Left lobe of liver (tissue), 2 donors: ENCODE measurements at regions not wholly inside any gene's neighbourhood (a gene's known extent, or its start where the extent isn't known, plus 50 kb on each side); places are given as distances from the start of the nearest gene placed in this dataset.

Experiments
- ATAC-seq: fragments of 200-7000 bp; cut with Tn5 transposase; one replicate; pipeline ENCODE4 v1.9.1; 2020; ENCODE audit warnings: mild to moderate bottlenecking, moderate library complexity
- DNase-seq: peaks from one replicate; pipeline ENCODE4 v3.0.0-alpha.2; 2020; ENCODE audit warnings: low spot score
- donor health status: DM: no; HTN: no; CAD: no; lungs with moderate emphysema.
- donor health status: DM: no; HTN: yes; CAD: no.

- ATAC-seq (no peak), DNase-seq (no peak)
Measured at GRCh38 chr13:44117816-44118215, 238.1 kb downstream of the LACC1 start.

- ATAC-seq = no peak
Measured at GRCh38 chr13:44118881-44119280, 239.2 kb downstream of the LACC1 start.

GRCh38 chr13:44120043-44120442 is 240.3 kb downstream of the LACC1 start:
- DNase-seq (no peak), ATAC-seq (no peak)

More at GRCh38 chr13:44118881-44119280, 239.2 kb downstream of the LACC1 start:
- no peak for DNase-seq

- no peak for ATAC-seq
- DNase-seq = no peak
Measured at GRCh38 chr13:44120849-44121755, 241.4 kb downstream of the LACC1 start.

GRCh38 chr13:44124352-44124751 is 244.6 kb downstream of the LACC1 start:
- DNase-seq (no peak), ATAC-seq (no peak)

- no peak for DNase-seq
- ATAC-seq = no peak
Measured at GRCh38 chr13:44125943-44126469, 246.3 kb downstream of the LACC1 start.

- ATAC-seq (no peak), DNase-seq (no peak)
Measured at GRCh38 chr13:44128552-44129001, 245.0 kb upstream of the SERP2 start.

- no peak for DNase-seq
- no peak for ATAC-seq
Measured at GRCh38 chr13:44129418-44129817, 244.2 kb upstream of the SERP2 start.

GRCh38 chr13:44131069-44131614 is 242.5 kb upstream of the SERP2 start:
- no peak for ATAC-seq
- DNase-seq = no peak

- ATAC-seq (peak; percentile 62), DNase-seq (no peak)
Measured at GRCh38 chr13:44132710-44133109, 240.9 kb upstream of the SERP2 start.

- DNase-seq (no peak), ATAC-seq (no peak)
Measured at GRCh38 chr13:44133626-44134025, 240.0 kb upstream of the SERP2 start.

GRCh38 chr13:44135566-44135965 is 238.1 kb upstream of the SERP2 start:
- no peak for ATAC-seq
- no peak for DNase-seq

- no peak for ATAC-seq
- DNase-seq = no peak
Measured at GRCh38 chr13:44136696-44137268, 236.8 kb upstream of the SERP2 start.

GRCh38 chr13:44137466-44137865 is 236.2 kb upstream of the SERP2 start:
- ATAC-seq = no peak
- DNase-seq = no peak

- DNase-seq = no peak
- ATAC-seq = no peak
Measured at GRCh38 chr13:44140146-44140545, 233.5 kb upstream of the SERP2 start.

GRCh38 chr13:44140888-44141724 is 232.5 kb upstream of the SERP2 start:
- ATAC-seq (peak; percentile 3), DNase-seq (no peak)

- ATAC-seq (peak; percentile 96), DNase-seq (peak; percentile 99)
Measured at GRCh38 chr13:44141725-44142539, 231.7 kb upstream of the SERP2 start.

- ATAC-seq (peak; percentile 33), DNase-seq (no peak)
Measured at GRCh38 chr13:44142540-44142867, 231.1 kb upstream of the SERP2 start.

- ATAC-seq (no peak), DNase-seq (no peak)
Measured at GRCh38 chr13:44142941-44143665, 230.5 kb upstream of the SERP2 start.
